ENCODE measurements at regions not wholly inside any gene's neighbourhood (a gene's known extent, or its start where the extent isn't known, plus 50 kb on each side); places are given as distances from the start of the nearest gene placed in this dataset.

DNA sequence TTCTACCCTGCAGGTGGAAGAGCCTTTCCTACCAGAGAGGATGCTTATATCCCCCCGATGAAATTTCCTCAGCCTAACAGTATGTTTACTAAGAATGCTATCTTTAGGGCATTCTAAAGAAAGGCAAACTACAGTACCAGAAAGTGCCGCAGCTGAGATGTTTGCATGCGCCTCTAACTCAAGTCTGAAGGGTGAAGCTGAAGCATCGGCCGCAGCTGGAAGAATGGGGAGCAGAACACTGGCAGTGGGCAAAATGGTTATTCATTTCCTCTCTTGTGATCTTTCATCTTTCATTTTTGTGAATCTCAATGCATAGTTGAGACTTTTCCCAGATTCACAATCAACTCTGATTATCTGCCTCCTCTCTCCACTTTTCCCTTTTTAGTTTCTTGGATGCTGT is 648.2 kb upstream of the ZEB2 start:
- TF ChIP-seq, protein P1, sequence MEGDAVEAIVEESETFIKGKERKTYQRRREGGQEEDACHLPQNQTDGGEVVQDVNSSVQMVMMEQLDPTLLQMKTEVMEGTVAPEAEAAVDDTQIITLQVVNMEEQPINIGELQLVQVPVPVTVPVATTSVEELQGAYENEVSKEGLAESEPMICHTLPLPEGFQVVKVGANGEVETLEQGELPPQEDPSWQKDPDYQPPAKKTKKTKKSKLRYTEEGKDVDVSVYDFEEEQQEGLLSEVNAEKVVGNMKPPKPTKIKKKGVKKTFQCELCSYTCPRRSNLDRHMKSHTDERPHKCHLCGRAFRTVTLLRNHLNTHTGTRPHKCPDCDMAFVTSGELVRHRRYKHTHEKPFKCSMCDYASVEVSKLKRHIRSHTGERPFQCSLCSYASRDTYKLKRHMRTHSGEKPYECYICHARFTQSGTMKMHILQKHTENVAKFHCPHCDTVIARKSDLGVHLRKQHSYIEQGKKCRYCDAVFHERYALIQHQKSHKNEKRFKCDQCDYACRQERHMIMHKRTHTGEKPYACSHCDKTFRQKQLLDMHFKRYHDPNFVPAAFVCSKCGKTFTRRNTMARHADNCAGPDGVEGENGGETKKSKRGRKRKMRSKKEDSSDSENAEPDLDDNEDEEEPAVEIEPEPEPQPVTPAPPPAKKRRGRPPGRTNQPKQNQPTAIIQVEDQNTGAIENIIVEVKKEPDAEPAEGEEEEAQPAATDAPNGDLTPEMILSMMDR (conservative IDR thresholded peaks at IDR 0.05; ENCODE audit: low read depth, low read length): no peak
- TF ChIP-seq EZH2phosphoT487 (IDR thresholded peaks at IDR 0.05; ENCODE audit: borderline replicate concordance, low read length): no peak
- TF ChIP-seq EZH2 (IDR thresholded peaks at IDR 0.05; ENCODE audit: low read length, unreplicated experiment): no peak

Data from PC-3 (cell line).